Ovary (tissue), 7 donors: ENCODE measurements at regions not wholly inside any gene's neighbourhood (a gene's known extent, or its start where the extent isn't known, plus 50 kb on each side); places are given as distances from the start of the nearest gene placed in this dataset.

Experiments
- DNase-seq, 5 donors: peaks; one replicate each; pipeline ENCODE4 v3.0.0-alpha.2; 2019 to 2020
- H3K27ac ChIP-seq, 2 donors: fragments of 200-600 bp; one replicate each; pipeline versions ENCODE4 v1.5.1 to v1.8.0; 2019 to 2022
- H3K27me3 ChIP-seq: fragments of 200-600 bp; one replicate; pipeline ENCODE4 v1.8.0; 2022
- H3K36me3 ChIP-seq: fragments of 200-600 bp; sonication (generic); one replicate; pipeline ENCODE4 v1.5.1; 2019
- H3K4me1 ChIP-seq: one replicate; pipeline ENCODE4 v1.8.1; 2013; ENCODE audit warnings: mild to moderate bottlenecking, moderate library complexity; ENCODE audit not compliant: insufficient read depth
- H3K4me3 ChIP-seq: fragments of 200-600 bp; sonication (generic); one replicate; pipeline ENCODE4 v1.5.1; 2017
- H3K9me3 ChIP-seq, 2 donors: fragments of 200-600 bp in 1 of 2; sonication (generic) in 1 of 2; one replicate each; pipeline versions ENCODE4 v1.5.1 to v1.8.1; 2013 to 2019; ENCODE audit warnings: mild to moderate bottlenecking in 1 of 2, moderate library complexity in 1 of 2
- CTCF ChIP-seq, 3 donors: fragments of 450-650 bp in 2 of 3; fragments of 200-600 bp in 1 of 3; IDR thresholded peaks; one replicate each; pipeline versions ENCODE4 v1.5.1 to v1.8.0; 2016 to 2022; ENCODE audit warnings: antibody characterized with exemption in 3 of 3, mild to moderate bottlenecking in 1 of 3
- EP300 ChIP-seq: sonication (generic); formaldehyde crosslinking; IDR thresholded peaks from one replicate; pipeline ENCODE4 v1.6.1; 2017; ENCODE audit warnings: antibody characterized with exemption
- POLR2A ChIP-seq: fragments of 450-650 bp; IDR thresholded peaks from one replicate; pipeline ENCODE4 v1.6.1; 2017; ENCODE audit warnings: antibody characterized with exemption, mild to moderate bottlenecking, moderate library complexity
- WGBS, 3 donors: extraction: QIAGEN DNeasy Blood & Tissue Kit in 1 of 3; methylation state at CpG; one replicate each; pipeline versions ENCODE4 v1.1.5 to v1.1.7; 2013 to 2017; 5-methylcytosine and 5-hydroxymethylcytosine counted together
- intact Hi-C, 4 donors: fragments of 100-400 bp; cut with DNase I; formaldehyde crosslinking; loops; one replicate each; pipeline versions ENCODE4 v1.11.0 to v1.15.1; 2022 to 2023
- donor health status: DM: no; HTN: no; CAD: no; lungs with moderate emphysema.
- donor health status: DM: no; HTN: no; CAD: no.
- donor health status: Bipolar disorder and iron deficiency.
- donor health status: DM: no; HTN: no; CAD: no.
- donor health status: DM: yes; HTN: yes; CAD: no.

- H3K27ac ChIP-seq, result no peak overlapping the region
- H3K4me1 ChIP-seq, result no peaks in the 10 kb centered on the region
- no peak overlapping the region for H3K4me3 ChIP-seq
- H3K36me3 ChIP-seq, result no peaks in the 10 kb centered on the region
- no peak for TF ChIP-seq POLR2A
- no peak for TF ChIP-seq EP300
- no peak for TF ChIP-seq CTCF (IDR thresholded peaks at IDR 0.05)
- H3K27me3 ChIP-seq, result no peaks in the 10 kb centered on the region
- no peaks in the 10 kb centered on the region for H3K9me3 ChIP-seq
- 11 to 19% (median 17%) methylated on average over 1 of the region's 1 CpG for WGBS, 3 donors
- intact Hi-C loops, result no loop called here
- DNase-seq, result no peak
Measured at GRCh38 chr13:103218253-103218652, 152.0 kb upstream of the SLC10A2 start.

- TF ChIP-seq POLR2A (no peak), EP300 (no peak), CTCF (IDR thresholded peaks at IDR 0.05) (no peak)
- H3K36me3 ChIP-seq, result no peaks in the 10 kb centered on the region
- H3K9me3 ChIP-seq, result no peaks in the 10 kb centered on the region
- H3K4me3 ChIP-seq, result no peak overlapping the region
- WGBS, 3 donors, result 55 to 65% (median 64%) methylated on average over 7 of the region's 7 CpGs
- H3K27ac ChIP-seq, result no peak overlapping the region
- intact Hi-C loops, result no loop called here
- no peaks in the 10 kb centered on the region for H3K4me1 ChIP-seq
- H3K27me3 ChIP-seq, result no peaks in the 10 kb centered on the region
- no peak for DNase-seq
Measured at GRCh38 chr13:103213152-103213551, 146.9 kb upstream of the SLC10A2 start.

GRCh38 chr13:103210348-103210747 lies 144.1 kb upstream of the SLC10A2 start:
- H3K4me1 ChIP-seq, result no peaks in the 10 kb centered on the region
- no peak overlapping the region for H3K4me3 ChIP-seq
- no peak for DNase-seq
- WGBS, 3 donors, result 84 to 88% (median 86%) methylated on average over 4 of the region's 4 CpGs
- no peaks in the 10 kb centered on the region for H3K36me3 ChIP-seq
- no peaks in the 10 kb centered on the region for H3K9me3 ChIP-seq
- intact Hi-C loops, result no loop called here
- TF ChIP-seq POLR2A, result no peak
- no peak for TF ChIP-seq EP300
- no peak for TF ChIP-seq CTCF (IDR thresholded peaks at IDR 0.05)
- H3K27ac ChIP-seq, result no peak overlapping the region
- no peaks in the 10 kb centered on the region for H3K27me3 ChIP-seq

GRCh38 chr13:103203735-103204330 lies 137.6 kb upstream of the SLC10A2 start:
- no peak for DNase-seq
- intact Hi-C loops, result no loop called here

More at GRCh38 chr13:103203735-103204330, 137.6 kb upstream of the SLC10A2 start:
- H3K27ac ChIP-seq, result no peak overlapping the region
- H3K4me1 ChIP-seq, result no peaks in the 10 kb centered on the region
- no peaks in the 10 kb centered on the region for H3K36me3 ChIP-seq
- no peak overlapping the region for H3K4me3 ChIP-seq
- TF ChIP-seq CTCF (IDR thresholded peaks at IDR 0.05) (no peak), POLR2A (no peak), EP300 (no peak)
- no peaks in the 10 kb centered on the region for H3K9me3 ChIP-seq
- no peaks in the 10 kb centered on the region for H3K27me3 ChIP-seq
